ENCODE measurements at regions not wholly inside any gene's neighbourhood (a gene's known extent, or its start where the extent isn't known, plus 50 kb on each side); places are given as distances from the start of the nearest gene placed in this dataset.

DNA sequence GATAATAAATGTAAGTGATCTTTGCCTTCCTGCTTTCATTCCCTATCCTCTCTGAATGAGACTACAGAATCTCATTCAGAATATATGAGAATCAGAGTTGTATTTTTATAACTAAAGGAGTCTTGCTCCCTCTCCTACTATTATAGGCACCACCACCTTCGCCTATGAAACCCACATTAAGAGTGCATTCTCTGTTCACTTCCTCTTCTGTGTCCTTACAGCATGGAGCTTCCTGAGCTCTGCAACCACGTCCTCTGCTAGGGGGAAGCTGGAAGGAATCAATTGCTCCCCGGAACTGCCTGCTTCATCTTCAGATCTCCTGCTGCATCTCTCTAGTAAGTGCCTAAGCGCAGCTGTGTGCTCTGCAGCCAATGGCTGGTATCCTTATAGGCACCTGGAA lies 820.7 kb downstream of the GRID1 start:
- DNase-seq (ENCODE audit: low spot score), result no peak

GRCh38 chr10:85547460-85548023 lies 819.1 kb downstream of the GRID1 start:
- no peak for DNase-seq (ENCODE audit: low spot score)

DNA sequence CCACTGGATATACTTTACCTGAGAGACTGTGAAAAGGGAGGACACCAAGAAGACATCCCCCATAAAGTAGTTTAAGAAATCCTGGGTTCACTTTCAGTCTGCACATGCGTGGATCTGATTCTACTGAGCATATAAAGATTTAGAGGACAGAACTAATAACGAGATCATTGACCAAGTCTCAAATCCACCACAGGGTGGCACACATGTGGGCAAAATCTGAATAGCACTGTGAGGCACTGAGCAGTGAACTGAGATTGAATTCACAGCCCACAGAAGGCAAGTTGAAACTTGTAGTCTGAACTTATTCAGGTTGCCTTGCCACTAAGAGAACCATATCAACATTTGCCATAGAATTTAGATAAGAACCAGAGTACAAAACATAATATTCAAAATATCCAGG lies 818.6 kb downstream of the GRID1 start:
- DNase-seq (ENCODE audit: low spot score), result peak; percentile 6
